ENCODE measurements at regions not wholly inside any gene's neighbourhood (a gene's known extent, or its start where the extent isn't known, plus 50 kb on each side); places are given as distances from the start of the nearest gene placed in this dataset.

DNA sequence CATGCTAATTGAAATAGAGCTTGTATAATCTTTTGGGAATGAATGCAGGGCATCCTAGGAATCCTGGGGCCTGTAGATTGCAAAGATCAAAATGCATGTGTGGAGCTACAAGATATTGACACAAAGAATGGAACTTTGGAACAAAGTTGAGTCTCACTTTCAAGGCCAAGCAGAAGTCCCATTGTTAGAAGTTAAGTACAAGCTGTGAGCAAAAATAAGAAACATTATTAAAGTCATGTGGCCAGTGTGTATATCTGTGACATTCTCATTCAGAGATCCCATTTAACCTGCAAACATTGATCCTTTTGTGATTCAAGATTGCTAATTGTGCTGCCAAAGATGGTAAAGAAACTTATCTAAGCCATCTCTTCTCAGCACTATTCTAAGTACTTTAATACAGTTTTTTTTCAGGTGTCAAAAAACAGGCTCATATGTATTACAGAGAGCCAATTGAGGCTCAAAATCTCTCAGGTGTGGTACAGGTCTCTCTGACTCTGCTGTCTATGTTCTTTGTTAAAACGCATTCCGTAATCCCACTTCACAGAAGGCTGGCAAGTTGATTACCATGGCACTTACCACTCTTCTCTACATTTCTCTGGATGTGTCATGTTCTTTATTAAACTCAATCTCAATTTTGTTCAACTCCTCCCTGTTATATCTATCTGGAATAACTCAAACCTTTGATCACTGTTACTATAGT is 704.4 kb upstream of the NEGR1 start:
- TF ChIP-seq, protein P1, sequence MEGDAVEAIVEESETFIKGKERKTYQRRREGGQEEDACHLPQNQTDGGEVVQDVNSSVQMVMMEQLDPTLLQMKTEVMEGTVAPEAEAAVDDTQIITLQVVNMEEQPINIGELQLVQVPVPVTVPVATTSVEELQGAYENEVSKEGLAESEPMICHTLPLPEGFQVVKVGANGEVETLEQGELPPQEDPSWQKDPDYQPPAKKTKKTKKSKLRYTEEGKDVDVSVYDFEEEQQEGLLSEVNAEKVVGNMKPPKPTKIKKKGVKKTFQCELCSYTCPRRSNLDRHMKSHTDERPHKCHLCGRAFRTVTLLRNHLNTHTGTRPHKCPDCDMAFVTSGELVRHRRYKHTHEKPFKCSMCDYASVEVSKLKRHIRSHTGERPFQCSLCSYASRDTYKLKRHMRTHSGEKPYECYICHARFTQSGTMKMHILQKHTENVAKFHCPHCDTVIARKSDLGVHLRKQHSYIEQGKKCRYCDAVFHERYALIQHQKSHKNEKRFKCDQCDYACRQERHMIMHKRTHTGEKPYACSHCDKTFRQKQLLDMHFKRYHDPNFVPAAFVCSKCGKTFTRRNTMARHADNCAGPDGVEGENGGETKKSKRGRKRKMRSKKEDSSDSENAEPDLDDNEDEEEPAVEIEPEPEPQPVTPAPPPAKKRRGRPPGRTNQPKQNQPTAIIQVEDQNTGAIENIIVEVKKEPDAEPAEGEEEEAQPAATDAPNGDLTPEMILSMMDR (IDR thresholded peaks at IDR 0.05), result no peak
- no peak for TF ChIP-seq POLR2A (IDR thresholded peaks at IDR 0.05)

All from testis (tissue), 2 donors.